ENCODE measurements at regions not wholly inside any gene's neighbourhood (a gene's known extent, or its start where the extent isn't known, plus 50 kb on each side); places are given as distances from the start of the nearest gene placed in this dataset.

GRCh38 chr18:78688249-78688648, 291.4 kb upstream of the SALL3 start:
- TF ChIP-seq POLR2A (IDR thresholded peaks at IDR 0.05; ENCODE audit: low read length) (no peak), GATA1 (IDR thresholded peaks at IDR 0.05; ENCODE audit: low read depth, low read length) (no peak)

Data from erythroblast (primary cell).